ENCODE measurements at regions not wholly inside any gene's neighbourhood (a gene's known extent, or its start where the extent isn't known, plus 50 kb on each side); places are given as distances from the start of the nearest gene placed in this dataset.

DNA sequence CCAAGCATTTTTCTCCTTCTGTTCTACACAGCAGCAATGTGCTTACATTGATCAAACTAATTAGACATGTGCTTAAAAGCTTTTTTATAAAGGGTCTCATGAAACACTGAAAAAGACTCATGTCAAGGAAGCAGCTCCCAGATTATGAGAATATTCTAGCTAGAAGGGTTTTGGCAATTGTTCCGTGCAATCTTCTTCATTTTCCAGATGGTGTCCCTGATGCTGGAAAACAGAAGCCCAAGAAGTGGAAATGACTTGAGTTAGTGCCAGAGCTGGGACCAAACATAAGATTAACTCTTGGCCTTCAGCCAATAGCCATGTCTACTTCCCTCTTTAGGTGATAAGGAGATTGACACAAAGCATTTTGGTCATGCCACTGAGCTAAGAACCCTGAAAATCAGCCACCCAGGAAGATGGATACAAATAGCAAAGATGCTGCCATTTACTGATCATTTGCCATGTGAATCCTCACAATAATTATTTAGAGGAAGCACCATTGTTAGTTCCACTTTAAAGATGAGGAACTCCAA is 110.8 kb downstream of the MATN1 start:
- Histone ChIP-seq H3K27me3 (replicated peaks in 1 of 2; ENCODE audit: control insufficient read depth in 2 of 2, insufficient read depth in 2 of 2, low read length in 1 of 2) (peaks cover 0 to 3% of the 10 kb centered on the region in 2 experiments; a peak in 2 of 4 replicates), H2AFZ (ENCODE audit: control insufficient read depth, low read depth, low read length) (no peak overlapping the region), H3K4me2 (ENCODE audit: control insufficient read depth, insufficient read depth) (no peak overlapping the region), H3K9me3 (replicated peaks; ENCODE audit: control insufficient read depth, insufficient read depth, low read length) (no peaks in the 10 kb centered on the region), H3K27ac (ENCODE audit: control insufficient read depth, insufficient read depth) (no peak overlapping the region), H3K4me3 (no peak overlapping the region), H3K36me3 (ENCODE audit: control insufficient read depth in 2 of 2, insufficient read depth in 2 of 2, low read length in 1 of 2) (no peaks in the 10 kb centered on the region), H3K9ac (ENCODE audit: control insufficient read depth, insufficient read depth, low read length) (no peak overlapping the region), H3K79me2 (ENCODE audit: control insufficient read depth, insufficient read depth, low read length) (no peaks in the 10 kb centered on the region), H3K4me1 (ENCODE audit: control insufficient read depth, insufficient read depth, low read length) (no peaks in the 10 kb centered on the region), H4K20me1 (ENCODE audit: control insufficient read depth, insufficient read depth) (no peaks in the 10 kb centered on the region)
- no TSS peak for BruUV-seq (replicated peaks)
- CTCF ChIA-PET: interaction anchor here (1.0 kb wide), 1 partner anchor 10 kb away, joined by 4 read pairs; no protein-coding TSS in a partner anchor
- POLR2A ChIA-PET: no interaction called here
- no peak for TF ChIP-seq CBX5 (IDR thresholded peaks at IDR 0.05; ENCODE audit: low read depth)
- TF ChIP-seq, protein P1, sequence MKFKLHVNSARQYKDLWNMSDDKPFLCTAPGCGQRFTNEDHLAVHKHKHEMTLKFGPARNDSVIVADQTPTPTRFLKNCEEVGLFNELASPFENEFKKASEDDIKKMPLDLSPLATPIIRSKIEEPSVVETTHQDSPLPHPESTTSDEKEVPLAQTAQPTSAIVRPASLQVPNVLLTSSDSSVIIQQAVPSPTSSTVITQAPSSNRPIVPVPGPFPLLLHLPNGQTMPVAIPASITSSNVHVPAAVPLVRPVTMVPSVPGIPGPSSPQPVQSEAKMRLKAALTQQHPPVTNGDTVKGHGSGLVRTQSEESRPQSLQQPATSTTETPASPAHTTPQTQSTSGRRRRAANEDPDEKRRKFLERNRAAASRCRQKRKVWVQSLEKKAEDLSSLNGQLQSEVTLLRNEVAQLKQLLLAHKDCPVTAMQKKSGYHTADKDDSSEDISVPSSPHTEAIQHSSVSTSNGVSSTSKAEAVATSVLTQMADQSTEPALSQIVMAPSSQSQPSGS (IDR thresholded peaks at IDR 0.05; ENCODE audit: low read length): no peak
- no peak for TF ChIP-seq ZNF217 (IDR thresholded peaks at IDR 0.05)
- TF ChIP-seq IRF4 (IDR thresholded peaks at IDR 0.05; ENCODE audit: low read depth, low read length): no peak
- no peak for TF ChIP-seq CBFB (IDR thresholded peaks at IDR 0.05; ENCODE audit: low read depth)
- TF ChIP-seq, protein P2, sequence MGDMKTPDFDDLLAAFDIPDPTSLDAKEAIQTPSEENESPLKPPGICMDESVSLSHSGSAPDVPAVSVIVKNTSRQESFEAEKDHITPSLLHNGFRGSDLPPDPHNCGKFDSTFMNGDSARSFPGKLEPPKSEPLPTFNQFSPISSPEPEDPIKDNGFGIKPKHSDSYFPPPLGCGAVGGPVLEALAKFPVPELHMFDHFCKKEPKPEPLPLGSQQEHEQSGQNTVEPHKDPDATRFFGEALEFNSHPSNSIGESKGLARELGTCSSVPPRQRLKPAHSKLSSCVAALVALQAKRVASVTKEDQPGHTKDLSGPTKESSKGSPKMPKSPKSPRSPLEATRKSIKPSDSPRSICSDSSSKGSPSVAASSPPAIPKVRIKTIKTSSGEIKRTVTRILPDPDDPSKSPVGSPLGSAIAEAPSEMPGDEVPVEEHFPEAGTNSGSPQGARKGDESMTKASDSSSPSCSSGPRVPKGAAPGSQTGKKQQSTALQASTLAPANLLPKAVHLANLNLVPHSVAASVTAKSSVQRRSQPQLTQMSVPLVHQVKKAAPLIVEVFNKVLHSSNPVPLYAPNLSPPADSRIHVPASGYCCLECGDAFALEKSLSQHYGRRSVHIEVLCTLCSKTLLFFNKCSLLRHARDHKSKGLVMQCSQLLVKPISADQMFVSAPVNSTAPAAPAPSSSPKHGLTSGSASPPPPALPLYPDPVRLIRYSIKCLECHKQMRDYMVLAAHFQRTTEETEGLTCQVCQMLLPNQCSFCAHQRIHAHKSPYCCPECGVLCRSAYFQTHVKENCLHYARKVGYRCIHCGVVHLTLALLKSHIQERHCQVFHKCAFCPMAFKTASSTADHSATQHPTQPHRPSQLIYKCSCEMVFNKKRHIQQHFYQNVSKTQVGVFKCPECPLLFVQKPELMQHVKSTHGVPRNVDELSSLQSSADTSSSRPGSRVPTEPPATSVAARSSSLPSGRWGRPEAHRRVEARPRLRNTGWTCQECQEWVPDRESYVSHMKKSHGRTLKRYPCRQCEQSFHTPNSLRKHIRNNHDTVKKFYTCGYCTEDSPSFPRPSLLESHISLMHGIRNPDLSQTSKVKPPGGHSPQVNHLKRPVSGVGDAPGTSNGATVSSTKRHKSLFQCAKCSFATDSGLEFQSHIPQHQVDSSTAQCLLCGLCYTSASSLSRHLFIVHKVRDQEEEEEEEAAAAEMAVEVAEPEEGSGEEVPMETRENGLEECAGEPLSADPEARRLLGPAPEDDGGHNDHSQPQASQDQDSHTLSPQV (IDR thresholded peaks at IDR 0.05): no peak
- TF ChIP-seq WRNIP1 (IDR thresholded peaks at IDR 0.05; ENCODE audit: borderline replicate concordance, low read depth, low read length): no peak
- TF ChIP-seq NFIC (IDR thresholded peaks at IDR 0.05; ENCODE audit: low read depth, low read length): no peak
- TF ChIP-seq CREB1 (IDR thresholded peaks at IDR 0.05; ENCODE audit: low read depth): no peak
- no peak for TF ChIP-seq POU2F2 (IDR thresholded peaks at IDR 0.05; ENCODE audit: borderline replicate concordance, low read depth, low read length)
- no peak for TF ChIP-seq SMAD5 (IDR thresholded peaks at IDR 0.05; ENCODE audit: low read depth)
- TF ChIP-seq ATF7 (IDR thresholded peaks at IDR 0.05; ENCODE audit: low read depth): no peak
- TF ChIP-seq POLR2AphosphoS2 (IDR thresholded peaks at IDR 0.05; ENCODE audit: low read depth, low read length): no peak
- TF ChIP-seq, protein P3, sequence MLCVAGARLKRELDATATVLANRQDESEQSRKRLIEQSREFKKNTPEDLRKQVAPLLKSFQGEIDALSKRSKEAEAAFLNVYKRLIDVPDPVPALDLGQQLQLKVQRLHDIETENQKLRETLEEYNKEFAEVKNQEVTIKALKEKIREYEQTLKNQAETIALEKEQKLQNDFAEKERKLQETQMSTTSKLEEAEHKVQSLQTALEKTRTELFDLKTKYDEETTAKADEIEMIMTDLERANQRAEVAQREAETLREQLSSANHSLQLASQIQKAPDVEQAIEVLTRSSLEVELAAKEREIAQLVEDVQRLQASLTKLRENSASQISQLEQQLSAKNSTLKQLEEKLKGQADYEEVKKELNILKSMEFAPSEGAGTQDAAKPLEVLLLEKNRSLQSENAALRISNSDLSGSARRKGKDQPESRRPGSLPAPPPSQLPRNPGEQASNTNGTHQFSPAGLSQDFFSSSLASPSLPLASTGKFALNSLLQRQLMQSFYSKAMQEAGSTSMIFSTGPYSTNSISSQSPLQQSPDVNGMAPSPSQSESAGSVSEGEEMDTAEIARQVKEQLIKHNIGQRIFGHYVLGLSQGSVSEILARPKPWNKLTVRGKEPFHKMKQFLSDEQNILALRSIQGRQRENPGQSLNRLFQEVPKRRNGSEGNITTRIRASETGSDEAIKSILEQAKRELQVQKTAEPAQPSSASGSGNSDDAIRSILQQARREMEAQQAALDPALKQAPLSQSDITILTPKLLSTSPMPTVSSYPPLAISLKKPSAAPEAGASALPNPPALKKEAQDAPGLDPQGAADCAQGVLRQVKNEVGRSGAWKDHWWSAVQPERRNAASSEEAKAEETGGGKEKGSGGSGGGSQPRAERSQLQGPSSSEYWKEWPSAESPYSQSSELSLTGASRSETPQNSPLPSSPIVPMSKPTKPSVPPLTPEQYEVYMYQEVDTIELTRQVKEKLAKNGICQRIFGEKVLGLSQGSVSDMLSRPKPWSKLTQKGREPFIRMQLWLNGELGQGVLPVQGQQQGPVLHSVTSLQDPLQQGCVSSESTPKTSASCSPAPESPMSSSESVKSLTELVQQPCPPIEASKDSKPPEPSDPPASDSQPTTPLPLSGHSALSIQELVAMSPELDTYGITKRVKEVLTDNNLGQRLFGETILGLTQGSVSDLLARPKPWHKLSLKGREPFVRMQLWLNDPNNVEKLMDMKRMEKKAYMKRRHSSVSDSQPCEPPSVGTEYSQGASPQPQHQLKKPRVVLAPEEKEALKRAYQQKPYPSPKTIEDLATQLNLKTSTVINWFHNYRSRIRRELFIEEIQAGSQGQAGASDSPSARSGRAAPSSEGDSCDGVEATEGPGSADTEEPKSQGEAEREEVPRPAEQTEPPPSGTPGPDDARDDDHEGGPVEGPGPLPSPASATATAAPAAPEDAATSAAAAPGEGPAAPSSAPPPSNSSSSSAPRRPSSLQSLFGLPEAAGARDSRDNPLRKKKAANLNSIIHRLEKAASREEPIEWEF (IDR thresholded peaks at IDR 0.05; ENCODE audit: insufficient replicate concordance, low read depth, low read length): no peak
- no peak for ATAC-seq
- in situ Hi-C loops (cut with MboI) (no loop called here), intact Hi-C loops (cut with micrococcal nuclease; ENCODE audit: unreplicated experiment) (no loop called here)
- no peak for DNase-seq (ENCODE audit: low read depth, low spot score)
- FAIRE-seq: no peak
- SMC1A ChIA-PET (ENCODE audit: uncharacterized antibody, unreplicated experiment): no interaction called here
- WGBS (ENCODE audit: insufficient coverage, insufficient replicate concordance, low lambda C conversion rate, missing lambda C conversion rate): 80% methylated on average over 1 of the region's 1 CpG
- RAD21 ChIA-PET (ENCODE audit: unreplicated experiment): no interaction called here
